ENCODE measurements at regions not wholly inside any gene's neighbourhood (a gene's known extent, or its start where the extent isn't known, plus 50 kb on each side); places are given as distances from the start of the nearest gene placed in this dataset.

- TF ChIP-seq EZH2 (IDR thresholded peaks at IDR 0.05; ENCODE audit: low read depth, low read length, severe bottlenecking) (no peak), NRF1 (IDR thresholded peaks at IDR 0.05; ENCODE audit: low read depth, low read length) (no peak), POLR2AphosphoS5 (IDR thresholded peaks at IDR 0.05; ENCODE audit: low read depth, low read length) (no peak), CEBPB (IDR thresholded peaks at IDR 0.05; ENCODE audit: low read depth, low read length) (no peak)
- TF ChIP-seq, protein P1, sequence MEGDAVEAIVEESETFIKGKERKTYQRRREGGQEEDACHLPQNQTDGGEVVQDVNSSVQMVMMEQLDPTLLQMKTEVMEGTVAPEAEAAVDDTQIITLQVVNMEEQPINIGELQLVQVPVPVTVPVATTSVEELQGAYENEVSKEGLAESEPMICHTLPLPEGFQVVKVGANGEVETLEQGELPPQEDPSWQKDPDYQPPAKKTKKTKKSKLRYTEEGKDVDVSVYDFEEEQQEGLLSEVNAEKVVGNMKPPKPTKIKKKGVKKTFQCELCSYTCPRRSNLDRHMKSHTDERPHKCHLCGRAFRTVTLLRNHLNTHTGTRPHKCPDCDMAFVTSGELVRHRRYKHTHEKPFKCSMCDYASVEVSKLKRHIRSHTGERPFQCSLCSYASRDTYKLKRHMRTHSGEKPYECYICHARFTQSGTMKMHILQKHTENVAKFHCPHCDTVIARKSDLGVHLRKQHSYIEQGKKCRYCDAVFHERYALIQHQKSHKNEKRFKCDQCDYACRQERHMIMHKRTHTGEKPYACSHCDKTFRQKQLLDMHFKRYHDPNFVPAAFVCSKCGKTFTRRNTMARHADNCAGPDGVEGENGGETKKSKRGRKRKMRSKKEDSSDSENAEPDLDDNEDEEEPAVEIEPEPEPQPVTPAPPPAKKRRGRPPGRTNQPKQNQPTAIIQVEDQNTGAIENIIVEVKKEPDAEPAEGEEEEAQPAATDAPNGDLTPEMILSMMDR (IDR thresholded peaks at IDR 0.05; ENCODE audit: control extremely low read depth in 1 of 3, insufficient read depth in 1 of 3, low read depth in 1 of 3, low read length in 3 of 3), result no peak
These were observed 285.3 kb upstream of the CRY1 start for GRCh38 chr12:107378609-107379008.

Measured in H1 (cell line).